Activated CD4-positive, alpha-beta T cell treated with anti-CD3 and anti-CD28 coated beads, Interleukin-2, amount 50 U/mL, for 24 hours (primary cell): ENCODE measurements at regions not wholly inside any gene's neighbourhood (a gene's known extent, or its start where the extent isn't known, plus 50 kb on each side); places are given as distances from the start of the nearest gene placed in this dataset.
"Not testable (repeated sequence)": the region's sequence is repeated elsewhere in the genome, so short reads cannot be mapped to it uniquely, and the experiment has no call there.

Source experiments
- DNase-seq, 2 donors: peaks; one replicate each; pipeline ENCODE4 v3.0.0-alpha.2; 2020; ENCODE audit warnings: low read depth in 1 of 2, low spot score in 1 of 2

DNA sequence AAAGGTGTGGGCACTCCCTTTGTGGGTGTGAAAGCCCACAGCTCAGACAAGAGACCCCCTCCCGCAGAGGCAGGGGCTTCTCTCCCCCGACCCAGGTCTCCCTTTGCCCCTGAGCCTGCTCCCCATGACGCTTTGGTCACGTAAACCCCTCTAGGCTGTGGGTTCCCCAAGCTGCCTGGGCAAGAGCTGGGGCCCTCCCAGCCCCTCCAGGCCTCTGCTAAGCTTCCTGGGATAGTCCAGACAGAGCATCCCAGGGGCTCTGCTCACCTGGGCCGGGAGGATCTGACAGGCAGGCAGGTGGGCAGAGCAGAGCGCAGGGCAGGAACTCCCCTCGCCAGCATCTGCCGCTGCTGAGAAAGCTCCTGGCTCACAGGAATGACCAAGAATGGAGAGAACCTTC is 177.3 kb downstream of the BANP start:
- no peak for DNase-seq

DNA sequence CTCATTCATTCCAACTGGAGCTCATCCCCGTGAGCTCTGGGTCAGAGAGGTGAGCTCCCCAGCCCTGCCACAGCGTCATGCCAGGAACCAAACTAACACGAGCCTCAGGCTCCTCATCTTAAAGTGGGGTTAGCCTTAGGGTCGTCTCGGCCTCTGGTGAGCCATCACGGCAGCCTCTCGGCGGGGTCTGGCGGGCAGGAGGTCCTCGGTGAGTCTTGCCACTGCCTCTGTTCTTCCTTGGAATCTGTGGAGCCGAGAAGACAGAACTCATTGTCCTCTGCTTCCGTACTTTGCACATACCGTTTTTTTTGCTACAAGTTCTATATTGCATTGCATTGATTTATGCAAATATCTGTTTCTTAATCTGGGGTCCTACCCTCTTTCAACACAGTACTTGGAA is 177.9 kb downstream of the BANP start:
- DNase-seq = not testable (repeated sequence)

DNA sequence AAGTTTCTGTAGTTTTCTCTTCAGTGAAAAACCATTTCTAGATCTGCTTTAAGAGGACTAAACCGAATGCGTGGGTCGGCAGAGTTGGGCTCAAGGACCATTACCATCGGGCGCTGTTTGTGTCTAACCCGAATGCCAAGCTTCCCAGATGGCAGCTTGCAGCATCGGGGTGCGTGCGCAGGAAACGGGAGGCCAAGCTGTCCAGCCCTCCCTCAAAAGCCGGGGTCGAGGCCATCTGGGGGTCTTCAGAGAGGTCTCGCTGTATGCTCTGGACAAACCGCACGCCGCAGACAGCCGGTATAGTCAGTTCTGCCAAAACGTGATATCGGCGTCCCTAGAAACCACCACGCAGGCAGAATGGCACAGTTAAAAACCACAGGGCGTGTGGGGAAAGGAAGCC is 178.8 kb downstream of the BANP start:
- no peak for DNase-seq

DNA sequence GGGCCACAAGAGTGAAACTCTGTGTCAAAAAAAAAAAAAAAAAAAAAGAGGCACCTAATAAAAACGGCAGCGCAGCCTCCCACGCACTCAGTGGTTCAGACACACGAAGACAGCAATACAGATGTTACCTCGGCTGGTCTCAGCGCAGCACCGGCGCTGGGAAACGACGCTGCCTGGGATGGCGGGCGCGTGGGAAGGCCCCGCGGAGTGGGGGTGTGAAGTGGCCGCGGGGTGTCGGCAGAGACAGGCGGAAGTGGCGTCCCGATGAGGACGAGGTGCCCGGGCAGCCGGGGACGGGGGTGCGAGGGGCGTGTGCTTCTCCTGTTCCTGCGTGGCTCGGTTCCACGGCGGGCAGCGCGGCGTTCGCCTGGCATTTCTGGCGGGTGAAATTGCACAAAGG is 179.4 kb downstream of the BANP start:
- DNase-seq = no peak

DNA sequence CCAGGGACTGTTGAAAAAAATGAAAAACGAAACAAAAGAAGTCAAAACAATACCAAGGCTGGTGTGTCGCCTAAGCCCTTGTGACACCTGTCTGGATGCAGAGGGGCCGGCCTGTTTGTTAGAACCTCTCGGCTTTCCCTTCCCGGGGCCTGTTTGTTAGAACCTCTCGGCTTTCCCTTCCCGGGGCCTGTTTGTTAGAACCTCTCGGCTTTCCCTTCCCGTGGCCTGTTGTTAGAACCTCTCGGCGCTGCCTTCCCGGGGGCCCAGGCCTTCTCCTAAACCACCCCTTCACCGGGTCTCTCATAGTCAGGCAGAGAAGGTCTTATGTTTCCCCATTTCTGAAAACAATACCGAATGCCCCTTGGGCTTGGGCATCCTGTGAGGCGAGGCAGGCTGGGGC is 180.0 kb downstream of the BANP start:
- DNase-seq = no peak

DNA sequence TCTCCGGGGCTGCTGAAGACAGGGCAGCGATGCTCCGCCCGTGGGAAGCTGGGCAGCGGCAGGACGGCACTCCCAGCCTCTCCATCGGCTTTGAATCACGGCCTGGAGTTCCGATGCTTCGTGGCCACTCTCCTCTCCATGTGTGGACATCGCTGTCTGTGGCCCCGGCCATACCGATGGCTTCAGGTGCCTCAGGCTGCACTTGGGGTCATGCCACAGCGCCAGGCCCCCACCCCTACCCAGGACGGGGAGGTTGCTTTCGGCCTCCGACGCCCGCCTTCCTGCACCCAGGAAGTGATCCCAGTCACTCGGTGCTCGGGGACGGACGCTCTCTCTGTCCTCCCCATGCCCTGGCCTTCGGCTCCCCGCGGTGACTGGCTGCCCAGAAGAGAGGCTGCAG is 180.7 kb downstream of the BANP start:
- no peak for DNase-seq

DNA sequence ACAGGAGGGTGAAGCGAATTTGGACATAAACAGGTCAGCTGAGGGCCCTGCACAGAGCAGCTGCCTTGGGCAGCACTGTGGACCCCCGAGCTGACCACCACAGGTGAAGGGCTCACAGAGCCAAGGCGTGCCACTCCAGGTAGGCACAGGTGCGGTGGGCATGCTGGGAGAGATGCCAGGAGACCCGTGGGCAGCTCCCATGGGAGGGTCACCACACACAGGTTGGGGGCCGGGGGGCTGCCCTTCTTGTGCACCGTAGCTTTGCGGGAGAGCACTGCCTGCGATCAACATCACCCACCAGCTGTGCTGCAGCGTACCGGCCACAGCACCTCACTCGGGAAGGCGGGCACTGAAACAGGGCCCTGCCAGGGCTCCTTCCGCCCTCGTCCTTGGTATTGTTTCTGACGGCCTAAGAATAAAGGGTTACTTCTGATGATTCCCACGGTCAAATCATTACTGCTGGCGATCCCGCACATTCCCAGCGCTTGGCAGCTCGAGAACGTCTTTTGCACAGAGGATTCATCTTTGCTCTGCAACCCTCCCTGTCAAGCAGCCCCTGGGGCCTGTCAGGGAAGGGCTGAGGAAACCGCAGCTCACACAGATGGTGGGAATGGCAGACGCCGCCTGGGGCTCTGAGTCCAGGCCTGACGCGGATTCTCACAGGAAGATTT is 181.7 kb downstream of the BANP start:
- no peak for DNase-seq

DNA sequence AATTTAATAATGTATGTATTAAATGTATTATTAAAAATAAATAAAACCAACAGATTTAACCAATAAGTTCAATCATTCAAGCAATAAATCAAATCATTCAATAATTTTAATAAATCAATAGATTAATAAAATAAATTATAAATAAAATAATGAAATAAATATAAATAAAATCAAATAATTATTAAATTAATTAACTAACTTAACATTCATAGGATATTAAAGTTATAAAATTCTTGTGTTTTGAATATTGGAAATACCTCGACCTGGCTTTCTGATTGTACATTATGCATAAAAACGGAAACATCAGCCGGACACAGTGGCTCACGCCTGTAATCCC is 182.2 kb downstream of the BANP start:
- no peak for DNase-seq

DNA sequence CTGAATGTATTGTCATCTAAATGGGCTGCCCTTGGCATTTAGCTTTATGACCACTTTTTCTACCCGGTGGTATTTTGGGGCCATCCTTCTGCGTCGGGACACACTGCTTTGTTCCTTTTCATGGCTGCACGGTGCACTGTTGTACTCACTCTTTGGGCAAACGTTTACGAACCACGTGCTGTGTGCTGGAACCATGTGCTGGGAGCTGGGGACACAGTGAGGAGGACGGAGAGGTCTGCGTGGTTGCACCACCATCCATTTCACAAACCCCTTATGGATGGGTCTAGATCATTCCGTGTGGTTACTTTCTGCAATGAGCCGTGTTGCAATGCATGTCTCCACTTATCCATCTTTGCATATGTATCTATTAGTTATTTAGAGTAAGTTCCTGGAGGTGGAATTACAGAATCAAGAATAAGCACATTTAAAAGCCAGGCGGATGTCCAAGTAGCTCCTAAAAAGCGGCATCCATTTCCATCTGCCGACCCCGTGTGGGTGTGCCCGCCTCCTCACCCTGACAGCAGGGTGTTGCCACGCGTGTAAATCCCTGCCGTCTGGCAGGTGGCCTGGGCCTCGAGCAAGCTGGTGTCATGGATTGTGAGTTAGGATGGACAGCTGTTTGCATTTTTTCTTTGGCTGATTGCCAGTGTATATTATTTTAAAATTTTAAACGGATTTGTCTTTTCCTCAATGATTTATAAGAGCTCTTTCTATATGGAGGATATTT is 183.1 kb downstream of the BANP start:
- DNase-seq = not testable (repeated sequence)

DNA sequence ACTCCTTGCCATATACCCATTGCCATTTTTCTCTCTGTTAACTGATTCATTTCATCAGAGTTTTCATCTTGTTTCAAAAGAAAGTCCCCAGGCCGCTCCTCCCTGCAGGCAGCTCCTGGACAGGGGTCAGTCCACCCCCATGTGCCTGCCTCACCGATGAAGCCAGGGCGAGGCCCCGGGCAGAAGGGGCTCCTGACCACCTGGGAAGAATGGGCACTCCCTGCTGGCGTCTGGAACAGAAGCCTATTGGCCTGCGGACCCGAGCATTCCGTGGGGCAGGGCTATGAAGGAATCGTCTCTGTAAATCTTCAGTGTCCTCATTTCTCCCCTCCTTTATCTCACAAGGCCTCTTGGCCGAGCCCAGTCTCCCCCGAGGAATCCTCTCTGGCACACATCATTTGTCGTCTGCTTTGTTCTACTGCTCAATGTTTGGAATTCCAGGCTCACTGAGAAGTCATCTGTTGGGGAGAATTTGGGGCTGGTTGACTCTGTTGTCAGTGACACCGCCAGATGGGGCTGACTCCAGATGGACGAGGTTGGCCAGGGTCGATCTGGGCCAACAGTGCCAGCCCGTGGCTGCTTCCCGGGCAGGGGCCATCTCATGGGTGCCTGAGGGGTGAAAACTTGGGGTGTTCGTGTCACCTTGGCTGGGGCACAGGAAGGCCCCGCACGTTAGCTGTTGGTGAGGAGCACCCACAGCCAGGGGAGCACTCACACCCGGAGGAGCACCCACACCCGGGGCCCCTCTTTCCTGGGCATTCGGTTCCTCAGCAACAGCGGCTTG is 183.9 kb downstream of the BANP start:
- DNase-seq = not testable (repeated sequence)

DNA sequence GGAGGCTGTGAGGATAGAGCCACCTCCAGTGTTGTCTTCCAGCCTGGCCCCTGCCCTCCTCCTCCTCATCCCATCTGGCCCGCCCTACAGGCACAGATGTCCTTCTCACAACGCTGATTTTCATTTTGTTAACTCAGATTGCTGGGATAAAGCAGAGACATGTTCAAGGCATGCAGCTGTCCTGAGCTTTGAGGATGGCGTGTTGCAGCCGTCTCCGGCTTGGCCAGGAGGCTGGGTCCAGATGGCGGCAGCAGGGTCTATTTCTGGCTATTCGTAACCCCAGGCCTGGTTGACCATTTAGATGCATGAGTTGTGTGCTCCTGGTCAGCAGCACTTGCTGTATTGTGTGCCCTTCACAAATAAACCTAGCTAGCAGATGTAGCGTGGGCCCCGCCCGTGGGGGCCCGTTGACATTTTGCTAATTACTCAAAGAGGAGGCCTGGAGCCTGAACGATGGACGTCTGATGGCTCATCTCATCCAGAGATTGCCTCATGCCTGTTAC is 185.0 kb downstream of the BANP start:
- not testable (repeated sequence) for DNase-seq

DNA sequence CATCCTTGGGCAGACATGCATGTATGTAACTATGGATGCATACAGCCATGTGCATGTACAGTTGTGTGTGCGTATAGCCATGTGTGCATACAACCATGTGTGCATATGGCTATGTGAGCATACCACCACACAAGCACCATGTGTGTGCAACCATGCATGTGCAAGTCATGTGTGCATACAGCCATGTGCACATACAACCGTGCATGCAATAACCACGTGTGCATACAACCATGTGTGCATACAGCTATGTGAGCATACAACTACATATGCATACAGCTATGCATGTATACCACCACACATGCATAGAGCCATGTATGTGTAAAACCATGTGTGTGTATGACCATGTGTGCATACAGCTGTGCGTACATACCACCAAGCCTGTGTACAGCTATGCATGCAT is 185.7 kb downstream of the BANP start:
- DNase-seq = not testable (repeated sequence)

DNA sequence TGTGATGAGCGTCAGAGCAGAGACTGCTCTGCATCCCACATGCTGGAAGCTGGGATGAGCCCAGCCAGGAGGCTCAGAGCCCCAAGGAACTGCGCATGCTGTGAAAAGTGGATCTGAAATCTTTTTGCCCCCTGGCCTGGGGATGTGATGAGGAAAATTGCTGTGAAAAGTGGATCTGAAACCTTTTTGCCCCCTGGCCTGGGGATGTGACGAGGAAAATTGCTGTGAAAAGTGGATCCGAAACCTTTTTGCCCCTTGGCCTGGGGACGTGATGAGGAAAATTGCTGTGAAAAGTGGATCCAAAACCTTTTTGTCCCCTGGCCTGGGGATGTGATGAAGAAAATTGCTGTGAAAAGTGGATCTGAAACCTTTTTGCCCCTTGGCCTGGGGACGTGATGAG is 187.9 kb downstream of the BANP start:
- not testable (repeated sequence) for DNase-seq

DNA sequence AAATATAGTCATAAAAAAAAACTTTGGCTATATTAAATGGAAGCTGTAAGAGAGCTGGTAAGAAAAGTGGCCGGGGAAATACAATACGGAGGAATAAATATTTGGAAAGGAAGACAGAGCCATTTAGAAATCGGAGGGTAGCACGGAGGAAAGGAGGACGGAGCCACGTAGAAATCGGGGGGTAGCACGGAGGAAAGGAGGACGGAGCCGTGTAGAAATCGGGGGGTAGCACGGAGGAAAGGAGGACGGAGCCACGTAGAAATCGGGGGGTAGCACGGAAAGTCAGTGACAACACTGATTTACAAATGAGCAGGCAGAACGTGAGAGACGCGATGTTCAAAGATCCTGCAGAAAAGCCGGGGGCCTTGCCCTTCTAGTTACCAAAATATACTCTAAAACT is 189.0 kb downstream of the BANP start:
- not testable (repeated sequence) for DNase-seq

DNA sequence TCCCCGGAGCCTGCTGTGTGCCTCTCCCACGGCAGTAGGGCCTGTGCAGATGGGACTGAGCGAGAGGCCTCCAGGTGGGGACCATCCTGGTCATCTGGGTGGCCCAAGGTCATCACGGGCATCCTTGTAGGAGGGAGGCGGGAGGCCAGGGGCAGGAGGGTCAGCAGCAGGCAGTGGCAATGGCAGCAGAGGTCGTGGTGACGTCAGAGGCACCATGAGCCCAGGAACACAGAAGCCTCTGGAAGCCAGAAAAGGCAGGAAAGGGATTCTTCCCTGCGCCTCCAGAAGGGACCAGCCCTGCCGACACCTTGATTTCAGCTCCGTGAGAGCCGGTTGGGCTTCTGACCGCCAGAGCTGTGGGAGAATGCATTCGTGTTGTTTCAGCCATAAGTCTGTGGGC is 190.3 kb downstream of the BANP start:
- DNase-seq = no peak

DNA sequence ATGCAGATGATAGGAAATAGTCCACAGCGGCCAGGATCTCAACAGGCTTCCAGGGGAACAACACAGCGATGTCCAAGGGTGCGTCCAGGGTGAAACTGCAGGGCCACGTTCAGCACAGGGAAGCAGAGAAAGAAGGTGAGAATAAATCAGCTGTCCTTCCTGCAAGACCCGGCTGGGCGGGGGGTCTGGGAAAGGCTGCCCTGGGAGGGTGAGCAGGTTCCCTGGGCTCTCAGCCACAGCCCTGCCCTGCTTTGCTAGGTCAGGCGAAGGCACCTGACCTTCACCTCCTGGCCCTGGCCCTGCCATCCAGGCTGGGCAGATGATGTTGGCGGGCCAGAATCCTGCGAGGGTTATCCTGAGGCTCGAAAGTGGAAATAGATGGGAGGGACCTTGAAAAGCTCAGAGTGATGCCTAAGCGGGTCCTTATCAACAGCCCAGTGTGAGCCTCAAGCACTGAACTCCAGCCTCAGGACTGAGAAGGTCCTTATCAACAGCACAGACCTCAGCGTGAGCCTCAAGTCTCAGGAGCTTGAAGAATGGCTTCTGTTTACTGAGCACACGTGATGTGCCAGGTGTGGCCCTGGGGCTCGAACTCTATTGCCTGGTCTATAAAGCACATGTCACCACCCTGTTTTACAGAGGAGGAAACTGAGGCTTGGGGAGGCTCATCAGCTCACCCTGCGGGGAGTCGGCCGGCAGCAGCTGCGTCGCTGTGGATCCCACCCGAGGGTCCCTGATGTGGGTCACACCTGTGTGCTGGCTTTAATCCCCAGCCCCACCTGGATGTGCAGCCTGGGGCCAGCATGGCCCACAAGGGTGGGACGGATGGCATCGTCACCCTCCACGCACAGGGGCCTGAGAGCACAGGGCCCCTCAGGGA is 191.1 kb downstream of the BANP start:
- DNase-seq = not testable (repeated sequence)

DNA sequence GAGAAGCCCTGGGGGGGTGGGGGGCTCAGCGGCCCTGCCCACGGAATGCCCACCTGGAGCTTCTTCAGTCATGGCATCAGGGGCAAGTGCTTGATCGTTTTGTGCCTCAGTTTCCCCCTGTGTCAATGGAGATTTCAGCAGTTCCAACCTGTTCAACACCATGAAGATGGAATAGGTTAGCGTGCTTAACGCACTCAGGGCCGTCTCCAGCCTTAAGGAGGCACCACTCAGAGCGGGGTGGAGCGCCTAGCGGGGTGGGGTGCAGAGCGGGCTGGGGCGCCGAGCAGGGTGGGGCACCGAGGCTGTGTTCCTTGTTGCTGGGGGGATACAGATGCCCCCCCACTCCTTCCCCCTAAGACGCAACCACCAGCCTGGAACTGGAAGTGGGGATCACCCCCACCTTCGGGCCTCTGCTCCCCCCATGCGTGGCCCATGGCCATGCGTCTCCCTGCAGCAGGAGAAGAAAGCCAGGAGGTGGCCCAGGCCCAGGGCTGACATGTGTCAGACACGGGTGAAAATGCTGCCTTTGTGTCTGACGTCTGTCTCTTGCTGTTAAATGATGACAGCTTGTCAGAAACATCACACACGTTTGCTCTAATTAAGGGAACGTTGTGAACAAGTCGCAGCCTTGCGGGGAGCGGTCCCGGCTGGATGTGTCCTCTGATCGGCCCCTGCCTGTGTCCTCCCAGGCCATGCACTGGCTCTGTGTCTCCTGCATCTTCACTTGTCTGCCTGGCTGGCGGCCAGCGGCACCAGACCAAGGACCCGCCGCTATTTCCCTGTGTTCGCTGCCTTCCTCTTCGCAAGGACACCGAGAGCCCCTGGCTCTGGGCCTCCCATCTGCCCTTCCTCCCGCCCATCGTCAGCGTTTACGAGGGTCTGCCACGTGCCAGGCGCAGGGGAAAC is 192.1 kb downstream of the BANP start:
- not testable (repeated sequence) for DNase-seq

DNA sequence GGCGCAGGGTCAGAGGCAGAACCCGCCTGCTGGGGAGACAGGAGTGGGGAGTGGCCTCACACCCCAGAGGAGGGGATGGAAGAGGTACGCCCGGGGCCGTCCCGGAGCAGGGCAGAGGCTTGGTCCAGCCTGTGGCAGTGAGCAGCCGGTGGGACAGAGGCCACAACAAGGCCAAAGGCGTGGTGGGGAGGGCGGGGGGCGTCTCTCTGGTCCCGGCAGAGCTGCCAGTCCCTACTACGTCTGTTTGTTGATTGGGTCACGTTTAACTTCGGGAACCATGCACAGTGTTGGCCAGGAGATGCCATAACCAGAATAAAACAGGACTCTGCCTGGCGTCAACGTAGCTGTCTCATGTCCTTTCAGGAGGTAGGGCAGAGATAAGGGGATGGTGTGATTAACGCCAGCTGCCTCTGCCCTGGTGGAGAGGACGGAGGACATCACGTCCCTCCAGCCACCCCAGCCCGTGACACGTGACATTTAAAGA is 192.8 kb downstream of the BANP start:
- DNase-seq = no peak

DNA sequence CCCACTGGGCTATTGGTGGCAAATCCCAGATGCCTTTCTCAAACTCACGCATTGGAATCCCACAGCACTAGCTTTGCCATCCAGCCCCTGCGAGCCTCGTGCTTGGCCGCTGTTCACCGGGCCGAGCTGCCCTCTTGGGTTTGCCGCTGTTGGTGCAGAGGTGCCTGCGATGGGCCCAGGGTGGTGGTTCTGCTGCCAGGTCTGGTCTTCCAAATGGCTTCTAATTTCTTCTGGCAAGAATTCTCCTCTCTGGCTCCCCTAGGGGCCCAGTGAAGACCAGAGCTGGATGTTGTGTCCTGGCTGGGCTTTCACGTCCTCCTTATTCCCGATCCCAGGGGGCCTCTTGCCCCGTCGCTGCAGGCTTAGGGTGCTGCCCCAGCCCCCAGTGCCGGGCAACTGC is 194.1 kb downstream of the BANP start:
- DNase-seq = not testable (repeated sequence)
